ENCODE measurements at regions not wholly inside any gene's neighbourhood (a gene's known extent, or its start where the extent isn't known, plus 50 kb on each side); places are given as distances from the start of the nearest gene placed in this dataset.

DNA sequence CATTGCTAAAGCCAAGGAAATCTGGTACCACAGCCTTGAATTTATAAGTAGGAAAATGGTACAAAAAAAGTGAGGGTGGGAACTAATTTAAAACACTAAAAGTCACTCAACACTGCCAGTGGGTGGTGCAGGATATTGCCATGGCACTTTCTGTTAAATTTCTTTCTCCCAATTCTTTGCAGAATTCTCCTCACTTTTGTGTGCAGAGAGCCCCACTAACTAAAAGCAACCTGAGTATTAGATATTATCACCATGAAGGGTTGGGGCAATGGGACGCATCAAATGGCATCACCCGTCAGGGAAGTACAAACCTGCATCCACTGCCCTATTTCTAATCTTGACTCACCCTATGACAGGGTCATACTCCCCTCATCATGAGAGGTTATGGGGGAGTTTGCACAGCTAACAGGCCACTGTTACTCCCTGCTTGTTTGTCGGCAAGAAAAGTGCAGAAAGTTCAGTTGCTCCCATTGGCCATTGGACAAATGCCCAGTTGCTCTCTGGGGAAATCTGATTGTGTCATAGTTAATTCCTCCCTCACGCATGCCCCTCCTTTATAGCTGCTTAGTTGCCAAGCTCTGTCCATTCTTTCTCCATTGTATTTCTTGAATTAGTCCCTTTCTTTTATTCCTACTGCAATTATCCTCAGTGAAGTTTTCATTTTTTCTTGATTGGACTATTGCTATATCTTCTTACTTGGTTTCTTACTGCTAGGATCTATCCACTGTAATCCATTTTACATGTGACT is 93.8 kb upstream of the BLID start:
- Histone ChIP-seq H3K4me3 (no peak overlapping the region), H3K27ac (peak overlapping the region in 2 of 5 donors; percentile 41 to 58), H3K4me1 (replicated peaks in 1 of 2) (peaks cover 4 to 10% of the 10 kb centered on the region in 2 donors), H3K27me3 (no peaks in the 10 kb centered on the region), H3K36me3 (replicated peaks in 1 of 2) (no peaks in the 10 kb centered on the region), H3K9me3 (replicated peaks in 1 of 3) (no peaks in the 10 kb centered on the region)
- no peak for TF ChIP-seq CTCF (IDR thresholded peaks at IDR 0.05)
- no peak for TF ChIP-seq POLR2A (IDR thresholded peaks at IDR 0.05)
- DNase-seq, result peak; percentile 46 to 84 (median 77)
- intact Hi-C loops (cut with DNase I), result loop anchor here (10.0 kb wide), 2 partner anchors 105 to 295 kb away; no protein-coding TSS in a partner anchor
- WGBS, 4 donors, result 32 to 51% (median 46%) methylated on average over 4 of the region's 4 CpGs

DNA sequence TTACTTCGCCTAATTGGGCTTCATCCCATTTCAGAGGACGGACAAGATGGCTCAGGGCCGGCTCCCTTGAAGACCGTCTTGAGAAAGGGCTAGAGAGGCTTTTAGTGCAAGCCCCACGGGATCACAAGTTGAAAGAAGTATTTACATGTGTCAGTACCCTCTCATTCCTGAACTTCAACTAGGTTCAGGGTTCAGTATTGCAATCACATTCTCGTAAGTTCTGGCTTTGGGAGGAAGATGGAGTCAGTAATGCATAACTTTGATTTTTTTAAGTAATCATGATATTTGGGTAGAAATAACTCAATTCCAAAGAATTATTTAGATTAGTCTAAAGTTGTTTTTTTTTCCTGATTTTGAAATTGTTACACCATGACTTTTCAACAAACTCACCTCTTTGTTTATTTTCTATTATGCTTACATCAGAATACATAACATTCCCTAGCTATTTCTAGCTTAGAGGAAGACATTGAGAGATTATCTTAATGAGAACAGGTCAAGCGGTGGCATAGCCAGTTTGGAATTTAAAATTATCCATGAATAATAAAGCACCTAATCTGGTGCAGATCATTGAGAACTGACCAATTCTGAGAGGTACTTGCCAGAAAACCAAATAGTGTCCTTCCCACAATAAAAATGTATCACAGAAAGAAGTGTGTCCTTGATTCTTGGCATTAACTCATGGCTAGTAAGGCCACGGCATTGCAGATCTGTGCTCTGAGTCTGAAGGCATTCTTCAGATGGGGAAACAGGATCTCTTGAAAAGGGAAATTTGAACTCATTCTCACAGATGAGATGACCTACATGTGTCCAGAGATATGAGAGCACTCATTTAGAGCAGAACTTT is 92.1 kb upstream of the BLID start:
- Histone ChIP-seq H3K36me3 (replicated peaks in 1 of 2) (no peaks in the 10 kb centered on the region), H3K27ac (peak overlapping the region in 3 of 5 donors; percentile 39 to 83 (median 41)), H3K4me1 (replicated peaks in 1 of 2) (peaks cover 4 to 10% of the 10 kb centered on the region in 2 donors), H3K27me3 (no peaks in the 10 kb centered on the region), H3K9me3 (replicated peaks in 1 of 3) (no peaks in the 10 kb centered on the region), H3K4me3 (no peak overlapping the region)
- intact Hi-C loops (cut with DNase I), result loop anchor here (10.0 kb wide), 1 partner anchor 103 kb away; no protein-coding TSS in a partner anchor
- no peak for DNase-seq
- TF ChIP-seq CTCF (IDR thresholded peaks at IDR 0.05), result no peak
- 71 to 72% (median 71%) methylated on average over 8 of the region's 8 CpGs for WGBS, 4 donors

- Histone ChIP-seq H3K27ac (peak overlapping the region in 2 of 5 donors; percentile 11 to 83), H3K4me1 (replicated peaks in 1 of 2) (peaks cover 4 to 10% of the 10 kb centered on the region in 2 donors), H3K36me3 (replicated peaks in 1 of 2) (no peaks in the 10 kb centered on the region), H3K9me3 (replicated peaks in 1 of 3) (no peaks in the 10 kb centered on the region), H3K27me3 (no peaks in the 10 kb centered on the region), H3K4me3 (no peak overlapping the region)
- TF ChIP-seq CTCF (IDR thresholded peaks at IDR 0.05), result no peak
- TF ChIP-seq POLR2A (IDR thresholded peaks at IDR 0.05), result no peak
- intact Hi-C loops (cut with DNase I), result loop anchor here (10.0 kb wide), 1 partner anchor 103 kb away; no protein-coding TSS in a partner anchor
- WGBS, 4 donors, result 56 to 79% (median 73%) methylated on average over 8 of the region's 8 CpGs
- DNase-seq, result no peak
Measured at GRCh38 chr11:122207505-122207904, 91.5 kb upstream of the BLID start.

DNA sequence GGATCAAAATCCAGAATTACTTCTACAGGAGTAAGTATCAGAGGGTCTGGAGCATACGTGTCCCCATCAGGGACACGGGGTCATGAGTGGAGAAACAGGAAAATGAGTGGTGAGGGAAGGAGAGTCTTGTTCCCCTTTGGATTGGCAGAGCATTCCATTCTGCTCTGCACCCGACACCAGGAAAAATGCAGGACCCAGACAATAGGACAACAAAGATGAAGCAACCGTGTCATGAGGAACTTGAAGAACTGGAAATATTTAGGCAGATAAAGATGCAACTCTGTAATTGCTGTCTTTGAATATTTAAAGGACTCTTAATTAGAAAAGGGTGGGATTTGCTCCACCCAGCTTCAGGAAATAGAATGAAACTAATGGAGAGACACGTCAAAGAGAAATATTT is 89.0 kb upstream of the BLID start:
- H3K4me1 ChIP-seq (replicated peaks in 1 of 2), result peaks cover 4% of the 10 kb centered on the region in 2 donors
- no peaks in the 10 kb centered on the region for H3K36me3 ChIP-seq (replicated peaks in 1 of 2)
- no peak for DNase-seq
- no peaks in the 10 kb centered on the region for H3K9me3 ChIP-seq (replicated peaks in 1 of 3)
- intact Hi-C loops (cut with DNase I), result loop anchor here (10.0 kb wide), 1 partner anchor 100 kb away; no protein-coding TSS in a partner anchor
- peak overlapping the region in 1 of 5 donors; percentile 45 for H3K27ac ChIP-seq
- TF ChIP-seq POLR2A (IDR thresholded peaks at IDR 0.05) (no peak), CTCF (IDR thresholded peaks at IDR 0.05) (no peak)
- H3K4me3 ChIP-seq, result no peak overlapping the region
- H3K27me3 ChIP-seq, result no peaks in the 10 kb centered on the region
- WGBS, 4 donors, result 55 to 65% (median 60%) methylated on average over 5 of the region's 5 CpGs

All from adrenal gland (tissue), 9 donors.